Body of pancreas (tissue), 4 donors: ENCODE measurements at regions not wholly inside any gene's neighbourhood (a gene's known extent, or its start where the extent isn't known, plus 50 kb on each side); places are given as distances from the start of the nearest gene placed in this dataset.
"Not testable (repeated sequence)": the region's sequence is repeated elsewhere in the genome, so short reads cannot be mapped to it uniquely, and the experiment has no call there.

Experiments
- ATAC-seq: fragments of 150-250 bp; one replicate; pipeline ENCODE4 v1.9.1; 2016
- DNase-seq, 4 donors: peaks; one replicate each; pipeline ENCODE4 v3.0.0-alpha.2; 2019
- H3K27ac ChIP-seq, 4 donors: fragments of 200-600 bp; sonication (generic); 1 replicate in 3 of 4; 2 replicates in 1 of 4; pipeline versions ENCODE4 v1.5.1 to v1.6.1; 2016 to 2019; ENCODE audit warnings: mild to moderate bottlenecking in 1 of 4, mixed read lengths in 1 of 4, moderate library complexity in 1 of 4
- H3K27me3 ChIP-seq, 2 donors: fragments of 200-600 bp; sonication (generic); one replicate each; pipeline ENCODE4 v1.6.0; 2016; ENCODE audit warnings: mild to moderate bottlenecking in 1 of 2
- H3K36me3 ChIP-seq, 2 donors: fragments of 200-600 bp; sonication (generic); replicated peaks in 1 of 2; 2 replicates each; pipeline ENCODE4 v1.5.1; 2016; ENCODE audit warnings: low read depth in 2 of 2; ENCODE audit not compliant: insufficient read depth in 1 of 2
- H3K4me1 ChIP-seq: fragments of 200-600 bp; sonication (generic); one replicate; pipeline ENCODE4 v1.6.0; 2016
- H3K4me3 ChIP-seq, 2 donors: fragments of 200-600 bp; sonication (generic); 1 replicate in 1 of 2; 2 replicates in 1 of 2; pipeline ENCODE4 v1.5.1; 2016 to 2019
- H3K9me3 ChIP-seq, 3 donors: fragments of 200-600 bp; sonication (generic); 1 replicate in 2 of 3; 2 replicates in 1 of 3; pipeline ENCODE4 v1.5.1; 2016
- POLR2A ChIP-seq, 3 donors: fragments of 450-650 bp; IDR thresholded peaks; one replicate each; pipeline ENCODE4 v1.6.1; 2016; ENCODE audit warnings: antibody characterized with exemption in 3 of 3, mild to moderate bottlenecking in 2 of 3
- WGBS, 2 donors: methylation state at CpG; one replicate each; pipeline ENCODE4 v1.1.5; 2017; 5-methylcytosine and 5-hydroxymethylcytosine counted together
- intact Hi-C: fragments of 100-400 bp; cut with DNase I; formaldehyde crosslinking; loops from one replicate; pipeline ENCODE4 v1.15.1; 2023
- TF ChIP-seq, protein P1 (sequence below), 7 experiments: fragments of 450-650 bp in 4 of 7; fragments of 200-600 bp in 3 of 7; sonication (generic) in 3 of 7; IDR thresholded peaks; one replicate each; pipeline ENCODE4 v1.5.1; 2016 to 2019; ENCODE audit warnings: antibody characterized with exemption in 7 of 7

DNA sequence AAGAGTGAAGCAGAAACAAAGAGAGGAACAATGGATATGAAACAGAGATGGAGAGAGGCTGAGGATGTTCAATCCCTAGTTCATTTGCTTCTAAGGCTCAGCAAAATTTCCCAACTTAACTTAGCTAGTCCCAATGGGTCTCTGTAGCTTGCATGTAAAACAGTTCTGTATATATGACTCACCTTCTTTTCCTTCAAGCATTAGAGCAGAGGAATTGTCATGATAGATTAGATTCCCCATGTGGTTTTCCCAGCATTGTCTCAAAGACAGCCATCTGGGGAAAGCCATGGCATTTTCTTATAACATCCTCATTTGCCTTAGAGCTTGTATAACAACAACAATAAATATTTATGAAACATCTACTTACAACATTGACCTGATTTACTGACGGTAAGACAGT lies 93.9 kb upstream of the GATB start:
- Histone ChIP-seq H3K36me3 (no peaks in the 10 kb centered on the region), H3K4me1 (no peaks in the 10 kb centered on the region), H3K27me3 (no peaks in the 10 kb centered on the region), H3K27ac (no peak overlapping the region), H3K4me3 (no peak overlapping the region), H3K9me3 (no peaks in the 10 kb centered on the region)
- WGBS, 2 donors = 45 to 85% methylated on average over 1 of the region's 1 CpG
- DNase-seq (no peak), ATAC-seq (no peak)
- intact Hi-C loops = no loop called here
- TF ChIP-seq, protein P1, sequence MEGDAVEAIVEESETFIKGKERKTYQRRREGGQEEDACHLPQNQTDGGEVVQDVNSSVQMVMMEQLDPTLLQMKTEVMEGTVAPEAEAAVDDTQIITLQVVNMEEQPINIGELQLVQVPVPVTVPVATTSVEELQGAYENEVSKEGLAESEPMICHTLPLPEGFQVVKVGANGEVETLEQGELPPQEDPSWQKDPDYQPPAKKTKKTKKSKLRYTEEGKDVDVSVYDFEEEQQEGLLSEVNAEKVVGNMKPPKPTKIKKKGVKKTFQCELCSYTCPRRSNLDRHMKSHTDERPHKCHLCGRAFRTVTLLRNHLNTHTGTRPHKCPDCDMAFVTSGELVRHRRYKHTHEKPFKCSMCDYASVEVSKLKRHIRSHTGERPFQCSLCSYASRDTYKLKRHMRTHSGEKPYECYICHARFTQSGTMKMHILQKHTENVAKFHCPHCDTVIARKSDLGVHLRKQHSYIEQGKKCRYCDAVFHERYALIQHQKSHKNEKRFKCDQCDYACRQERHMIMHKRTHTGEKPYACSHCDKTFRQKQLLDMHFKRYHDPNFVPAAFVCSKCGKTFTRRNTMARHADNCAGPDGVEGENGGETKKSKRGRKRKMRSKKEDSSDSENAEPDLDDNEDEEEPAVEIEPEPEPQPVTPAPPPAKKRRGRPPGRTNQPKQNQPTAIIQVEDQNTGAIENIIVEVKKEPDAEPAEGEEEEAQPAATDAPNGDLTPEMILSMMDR (IDR thresholded peaks at IDR 0.05) = no peak
- no peak for TF ChIP-seq POLR2A (IDR thresholded peaks at IDR 0.05)

DNA sequence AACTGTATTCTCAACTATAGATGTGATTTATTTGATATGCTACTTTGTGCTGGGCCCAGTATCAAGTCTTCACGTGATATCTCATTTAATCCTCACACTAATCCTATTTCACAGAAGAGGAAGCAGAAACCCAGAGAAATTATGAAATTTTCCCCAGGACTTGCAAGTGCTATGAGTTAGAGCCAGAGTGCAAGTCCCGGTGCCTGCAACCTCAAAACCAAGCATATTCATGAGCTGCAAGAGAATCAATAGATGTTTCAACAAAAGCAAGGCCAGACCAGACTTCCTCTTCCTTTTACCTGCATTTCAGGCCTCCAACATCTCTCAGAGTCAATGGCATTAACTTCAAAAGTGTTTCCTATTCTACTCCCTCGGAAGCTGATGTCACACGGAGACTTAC lies 92.2 kb upstream of the GATB start:
- intact Hi-C loops = no loop called here
- no peak for TF ChIP-seq POLR2A (IDR thresholded peaks at IDR 0.05)
- TF ChIP-seq, protein P1 (IDR thresholded peaks at IDR 0.05) = no peak
- Histone ChIP-seq H3K27ac (no peak overlapping the region), H3K36me3 (no peaks in the 10 kb centered on the region), H3K4me1 (no peaks in the 10 kb centered on the region), H3K27me3 (no peaks in the 10 kb centered on the region), H3K4me3 (no peak overlapping the region), H3K9me3 (no peaks in the 10 kb centered on the region)
- WGBS, 2 donors = 36 to 38% methylated on average over 4 of the region's 4 CpGs
- DNase-seq (no peak), ATAC-seq (no peak)

DNA sequence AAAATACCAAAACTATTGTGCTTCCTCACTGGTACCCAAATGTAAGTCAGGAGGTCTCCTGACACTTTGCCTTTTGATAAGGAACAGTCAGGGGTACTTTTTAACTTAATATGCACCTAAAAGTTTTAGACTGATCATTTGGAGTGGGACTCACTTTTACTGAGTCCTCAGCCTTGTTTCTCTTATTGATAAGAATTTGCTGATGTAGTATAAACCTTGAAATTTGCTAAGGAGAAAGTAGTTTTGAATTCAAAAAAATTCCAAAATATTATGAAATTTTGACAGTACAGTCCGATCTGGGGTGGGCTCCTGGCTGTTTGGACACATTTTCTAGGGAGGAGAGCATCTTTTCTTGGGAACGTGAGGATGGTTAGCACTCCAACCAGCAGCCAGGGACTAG lies 91.4 kb upstream of the GATB start:
- H3K4me1 ChIP-seq = no peaks in the 10 kb centered on the region
- no peaks in the 10 kb centered on the region for H3K27me3 ChIP-seq
- DNase-seq (no peak), ATAC-seq (no peak)
- no peak for TF ChIP-seq POLR2A (IDR thresholded peaks at IDR 0.05)
- TF ChIP-seq, protein P1 (IDR thresholded peaks at IDR 0.05) = no peak
- H3K36me3 ChIP-seq = no peaks in the 10 kb centered on the region
- H3K27ac ChIP-seq = no peak overlapping the region
- intact Hi-C loops = no loop called here
- 23 to 24% methylated on average over 2 of the region's 2 CpGs for WGBS, 2 donors
- H3K4me3 ChIP-seq = no peak overlapping the region
- H3K9me3 ChIP-seq = no peaks in the 10 kb centered on the region

DNA sequence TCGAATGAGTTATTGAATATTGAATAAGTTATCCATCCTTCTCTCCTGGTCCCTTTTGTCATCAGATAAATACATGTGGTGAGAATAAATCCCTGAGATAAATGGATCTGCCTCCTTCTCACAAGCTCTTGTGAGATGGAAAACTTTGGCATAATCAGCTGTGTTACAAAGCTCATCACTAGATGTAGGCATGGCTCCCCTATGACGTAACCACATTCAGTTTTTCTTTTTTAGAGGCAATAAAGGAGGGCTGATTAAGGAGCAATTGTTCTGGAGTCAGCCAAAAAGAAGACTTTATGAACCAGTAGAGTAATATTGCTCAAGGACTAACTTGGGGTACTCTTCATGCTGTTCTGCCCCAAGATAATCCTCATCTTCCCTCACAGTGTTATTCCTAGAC lies 90.5 kb upstream of the GATB start:
- Histone ChIP-seq H3K4me3 (no peak overlapping the region), H3K9me3 (no peaks in the 10 kb centered on the region), H3K27me3 (no peaks in the 10 kb centered on the region), H3K36me3 (no peaks in the 10 kb centered on the region), H3K27ac (no peak overlapping the region), H3K4me1 (no peaks in the 10 kb centered on the region)
- intact Hi-C loops = no loop called here
- ATAC-seq (no peak), DNase-seq (no peak)
- no peak for TF ChIP-seq POLR2A (IDR thresholded peaks at IDR 0.05)
- TF ChIP-seq, protein P1 (IDR thresholded peaks at IDR 0.05) = no peak
- 67 to 75% methylated on average over 2 of the region's 2 CpGs for WGBS, 2 donors

DNA sequence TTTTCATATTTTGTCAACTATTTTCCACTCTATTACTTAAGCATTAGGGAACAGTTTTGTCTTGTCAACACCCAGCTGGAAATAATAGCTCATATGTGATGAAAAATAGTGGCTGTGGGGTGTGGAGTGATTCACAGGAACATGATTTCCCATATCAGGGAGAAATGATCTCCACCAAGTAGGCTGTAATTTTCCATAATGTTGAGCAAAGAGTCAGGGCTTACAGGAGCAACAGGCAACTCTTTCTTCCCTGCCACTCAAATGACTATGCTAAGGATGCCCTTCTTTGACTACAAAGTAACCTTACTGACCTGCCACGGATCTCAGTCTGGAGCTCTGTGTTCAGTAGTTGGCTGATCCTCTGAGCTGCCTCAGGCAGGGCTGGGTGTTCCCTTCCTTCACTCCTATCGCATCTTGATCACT lies 90.0 kb upstream of the GATB start:
- DNase-seq (no peak), ATAC-seq (no peak)
- Histone ChIP-seq H3K27ac (no peak overlapping the region), H3K4me3 (no peak overlapping the region), H3K36me3 (no peaks in the 10 kb centered on the region), H3K9me3 (no peaks in the 10 kb centered on the region), H3K27me3 (no peaks in the 10 kb centered on the region), H3K4me1 (no peaks in the 10 kb centered on the region)
- intact Hi-C loops = no loop called here
- WGBS, 2 donors = 54 to 77% methylated on average over 2 of the region's 2 CpGs
- TF ChIP-seq POLR2A (IDR thresholded peaks at IDR 0.05) = no peak

DNA sequence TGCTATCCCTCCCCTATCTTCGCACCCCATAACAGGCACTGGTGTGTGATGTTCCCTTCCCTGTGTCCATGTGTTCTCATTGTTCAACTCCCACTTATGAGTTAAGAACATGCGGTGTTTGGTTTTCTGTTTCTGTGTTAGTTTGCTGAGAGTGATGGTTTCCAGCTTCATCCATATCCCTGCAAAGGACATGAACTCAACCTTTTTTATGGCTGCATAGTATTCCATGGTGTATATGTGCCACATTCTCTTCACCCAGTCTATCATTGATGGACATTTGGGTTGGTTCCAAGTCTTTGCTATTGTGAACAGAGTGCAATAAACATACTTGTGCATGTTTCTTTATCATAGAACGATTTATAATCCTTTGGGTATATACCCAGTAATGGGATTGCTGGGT lies 84.7 kb upstream of the GATB start:
- ATAC-seq, H3K4me1 ChIP-seq, DNase-seq, H3K4me3 ChIP-seq, H3K27ac ChIP-seq, H3K36me3 ChIP-seq, H3K9me3 ChIP-seq, H3K27me3 ChIP-seq, intact Hi-C loops: not testable (repeated sequence)
- 82% methylated on average over 3 of the region's 3 CpGs for whole genome bisulfite sequencing, 2 donors
